Prostate gland (tissue), 2 donors: ENCODE measurements at regions not wholly inside any gene's neighbourhood (a gene's known extent, or its start where the extent isn't known, plus 50 kb on each side); places are given as distances from the start of the nearest gene placed in this dataset.
"Not testable (repeated sequence)": the region's sequence is repeated elsewhere in the genome, so short reads cannot be mapped to it uniquely, and the experiment has no call there.

Experiments
- POLR2A ChIP-seq: fragments of 450-650 bp; IDR thresholded peaks from one replicate; pipeline ENCODE4 v1.6.1; 2016; ENCODE audit warnings: antibody characterized with exemption, mild to moderate bottlenecking
- POLR2AphosphoS5 ChIP-seq: sonication (generic); formaldehyde crosslinking; IDR thresholded peaks from one replicate; pipeline ENCODE4 v1.6.1; 2017; ENCODE audit warnings: antibody characterized with exemption
- TF ChIP-seq, protein P1 (sequence below), 4 experiments: fragments of 200-600 bp in 2 of 4; fragments of 450-650 bp in 2 of 4; sonication (generic) in 2 of 4; IDR thresholded peaks; 1 replicate in 3 of 4; 2 replicates in 1 of 4; pipeline ENCODE4 v1.5.1; 2016 to 2019; ENCODE audit warnings: antibody characterized with exemption in 4 of 4, mild to moderate bottlenecking in 2 of 4, moderate library complexity in 2 of 4

DNA sequence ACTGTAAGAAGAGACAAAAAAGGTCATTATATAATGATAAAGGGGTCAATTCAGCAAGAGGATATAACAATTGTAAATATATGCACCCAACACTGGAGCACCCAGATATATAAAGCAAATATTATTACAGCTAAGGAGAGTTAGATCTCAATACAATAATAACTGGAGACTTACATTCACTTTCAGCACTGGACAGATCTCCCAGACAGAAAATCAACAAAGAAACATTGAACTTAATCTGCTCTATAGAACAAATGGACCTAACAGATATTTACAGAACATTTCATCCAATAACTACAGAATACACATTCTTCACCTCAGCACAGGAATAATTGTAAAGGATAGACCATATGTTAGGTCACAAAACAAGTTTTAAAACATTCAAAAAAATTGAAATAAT, 512.9 kb downstream of the RPS29 start:
- TF ChIP-seq, protein P1, sequence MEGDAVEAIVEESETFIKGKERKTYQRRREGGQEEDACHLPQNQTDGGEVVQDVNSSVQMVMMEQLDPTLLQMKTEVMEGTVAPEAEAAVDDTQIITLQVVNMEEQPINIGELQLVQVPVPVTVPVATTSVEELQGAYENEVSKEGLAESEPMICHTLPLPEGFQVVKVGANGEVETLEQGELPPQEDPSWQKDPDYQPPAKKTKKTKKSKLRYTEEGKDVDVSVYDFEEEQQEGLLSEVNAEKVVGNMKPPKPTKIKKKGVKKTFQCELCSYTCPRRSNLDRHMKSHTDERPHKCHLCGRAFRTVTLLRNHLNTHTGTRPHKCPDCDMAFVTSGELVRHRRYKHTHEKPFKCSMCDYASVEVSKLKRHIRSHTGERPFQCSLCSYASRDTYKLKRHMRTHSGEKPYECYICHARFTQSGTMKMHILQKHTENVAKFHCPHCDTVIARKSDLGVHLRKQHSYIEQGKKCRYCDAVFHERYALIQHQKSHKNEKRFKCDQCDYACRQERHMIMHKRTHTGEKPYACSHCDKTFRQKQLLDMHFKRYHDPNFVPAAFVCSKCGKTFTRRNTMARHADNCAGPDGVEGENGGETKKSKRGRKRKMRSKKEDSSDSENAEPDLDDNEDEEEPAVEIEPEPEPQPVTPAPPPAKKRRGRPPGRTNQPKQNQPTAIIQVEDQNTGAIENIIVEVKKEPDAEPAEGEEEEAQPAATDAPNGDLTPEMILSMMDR (IDR thresholded peaks at IDR 0.05): not testable (repeated sequence)
- not testable (repeated sequence) for TF ChIP-seq POLR2A, POLR2AphosphoS5
